GM12873 (cell line): ENCODE measurements at regions not wholly inside any gene's neighbourhood (a gene's known extent, or its start where the extent isn't known, plus 50 kb on each side); places are given as distances from the start of the nearest gene placed in this dataset.

Source experiments
- CTCF ChIP-seq: IDR thresholded peaks from 2 replicates; pipeline ENCODE4 v1.5.1; 2012; ENCODE audit warnings: low read depth, mild to moderate bottlenecking, moderate library complexity, low read length, control low read depth; ENCODE audit not compliant: insufficient read depth; ENCODE audit errors: missing control alignments

DNA sequence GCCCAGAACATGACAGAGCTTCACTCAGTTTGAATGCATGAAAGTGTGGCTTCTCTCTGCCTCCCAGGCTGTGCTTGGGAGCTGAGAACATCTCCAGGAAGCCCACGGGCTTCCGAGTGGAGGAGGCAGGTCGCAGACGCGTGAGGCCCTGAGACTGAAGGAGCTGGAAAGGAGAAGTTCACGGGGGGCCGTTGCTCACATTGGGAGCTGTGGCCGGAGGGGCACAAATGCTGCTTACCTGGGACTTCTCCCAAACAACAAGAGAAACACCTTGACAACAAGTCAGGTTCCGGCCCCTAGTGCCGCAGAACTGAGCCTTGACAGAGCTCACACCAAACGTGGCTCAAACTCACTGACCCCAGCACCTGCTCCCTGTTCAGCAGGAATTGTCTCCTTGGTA, 207.0 kb downstream of the BRD1 start:
- no peak for TF ChIP-seq CTCF

DNA sequence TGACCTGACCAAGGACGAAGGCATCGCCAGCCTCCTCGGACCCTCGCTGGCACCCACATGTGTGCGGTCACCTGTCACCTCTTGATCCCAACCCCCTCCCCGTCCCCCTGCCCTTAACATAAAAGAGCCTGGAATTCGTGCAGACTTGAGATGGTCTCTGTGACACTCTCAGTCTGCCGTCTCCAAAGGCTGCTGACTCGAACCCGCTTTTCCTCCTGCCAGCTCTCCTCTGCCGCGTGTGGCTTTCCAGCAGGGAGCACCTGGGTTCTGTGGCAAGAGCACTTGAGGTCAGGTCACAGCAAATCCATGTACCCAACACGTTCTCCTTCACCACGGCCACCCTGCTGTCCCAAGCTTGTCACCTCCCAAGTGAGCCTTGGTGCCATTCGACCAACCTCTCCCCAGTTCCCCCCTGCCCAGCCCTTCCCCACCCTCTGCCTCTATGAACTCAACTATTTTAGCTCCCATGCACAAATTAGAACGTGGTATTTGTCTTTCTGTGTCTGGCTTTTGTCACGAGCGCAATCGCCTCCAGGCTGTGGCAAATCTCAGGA, 207.6 kb downstream of the BRD1 start:
- no peak for TF ChIP-seq CTCF

- no peak for TF ChIP-seq CTCF
Observed at GRCh38 chr22:49619301-49619700, 208.4 kb downstream of the BRD1 start.

DNA sequence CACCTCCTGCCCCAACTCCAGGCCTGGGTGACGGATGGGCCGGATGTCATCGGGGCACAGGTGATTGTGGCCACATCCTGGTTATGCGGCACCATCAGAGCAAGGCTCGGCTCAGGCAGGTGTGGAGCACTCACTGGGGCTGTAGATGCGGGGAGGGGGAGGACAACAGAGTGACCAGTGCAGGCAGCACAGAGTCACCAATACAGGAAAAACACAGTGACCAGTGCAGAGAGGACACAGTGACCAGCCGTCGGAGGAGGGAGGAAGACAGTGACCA, 209.1 kb downstream of the BRD1 start:
- no peak for TF ChIP-seq CTCF

DNA sequence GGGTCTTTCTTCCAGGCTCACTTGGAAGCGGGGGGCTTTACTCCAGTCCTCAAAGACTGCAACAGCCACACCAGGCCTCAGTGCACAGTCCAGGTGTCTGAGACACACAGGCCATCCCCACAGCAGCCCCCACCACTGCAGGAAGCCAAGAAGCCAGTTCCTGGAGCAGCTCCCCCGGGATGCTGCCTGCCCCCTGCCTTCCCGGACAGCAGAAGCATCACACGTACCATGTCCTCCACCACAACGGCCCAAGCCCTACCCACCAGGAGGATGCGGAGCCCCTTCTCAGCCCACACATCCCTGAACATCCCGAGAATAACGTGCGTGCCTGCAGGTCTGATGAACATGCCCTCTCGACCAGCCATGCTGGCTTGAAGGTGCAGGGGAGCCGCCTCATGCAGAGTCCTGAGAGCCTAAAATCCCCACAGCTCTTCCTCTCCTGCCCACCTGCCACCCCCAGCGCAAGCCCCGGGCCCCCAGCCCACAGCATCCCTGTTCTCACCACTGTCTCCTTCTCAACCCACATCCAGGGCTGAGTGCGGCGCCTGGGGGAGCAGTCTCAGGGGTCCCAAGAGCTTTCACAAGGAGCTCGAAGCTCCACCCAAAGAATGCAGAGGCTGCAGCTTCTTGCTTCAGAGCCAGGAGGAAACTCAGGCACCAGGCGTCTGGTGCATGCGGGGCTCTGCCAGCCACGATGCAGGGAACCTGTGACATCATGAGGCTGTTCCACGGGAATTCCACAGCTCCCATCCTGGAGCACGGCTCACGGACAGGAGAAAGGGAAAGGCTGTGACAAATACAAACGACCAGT, 209.6 kb downstream of the BRD1 start:
- TF ChIP-seq CTCF, result no peak

- TF ChIP-seq CTCF, result no peak
Observed at GRCh38 chr22:49617264-49617663, 210.4 kb downstream of the BRD1 start.

GRCh38 chr22:49616356-49617231, 211.1 kb downstream of the BRD1 start:
- no peak for TF ChIP-seq CTCF
